ENCODE measurements at regions not wholly inside any gene's neighbourhood (a gene's known extent, or its start where the extent isn't known, plus 50 kb on each side); places are given as distances from the start of the nearest gene placed in this dataset.

GRCh38 chr13:74557870-74558269, 423.7 kb upstream of the KLF12 start:
- WGBS (ENCODE audit: insufficient coverage, low coverage, missing lambda C conversion rate) = 0% methylated on average over 1 of the region's 1 CpG
- Histone ChIP-seq H3K4me2 (ENCODE audit: insufficient read depth, low read length) (no peak overlapping the region), H3K9me1 (ENCODE audit: control insufficient read depth, insufficient read depth, low read length) (no peaks in the 10 kb centered on the region), H2AFZ (ENCODE audit: low read depth, low read length) (no peak overlapping the region), H3K79me2 (ENCODE audit: control insufficient read depth, insufficient read depth, low read length) (no peaks in the 10 kb centered on the region), H3K9ac (ENCODE audit: insufficient read depth in 1 of 2, low read depth in 2 of 2, low read length in 2 of 2) (no peak overlapping the region), H4K20me1 (replicated peaks; ENCODE audit: control insufficient read depth, insufficient read depth, low read length) (no peaks in the 10 kb centered on the region), H3K9me3 (replicated peaks; ENCODE audit: control insufficient read depth, insufficient read depth, low read depth, low read length) (no peaks in the 10 kb centered on the region), H3K4me1 (replicated peaks in 1 of 2; ENCODE audit: control insufficient read depth in 2 of 2, insufficient read depth in 2 of 2, low read length in 2 of 2) (no peaks in the 10 kb centered on the region), H3K36me3 (ENCODE audit: control insufficient read depth, insufficient read depth, low read length) (no peaks in the 10 kb centered on the region), H3K27ac (ENCODE audit: extremely low read depth, low read depth, low read length) (no peak overlapping the region), H3K27me3 (ENCODE audit: control insufficient read depth in 2 of 2, insufficient read depth in 2 of 2, low read length in 2 of 2) (no peaks in the 10 kb centered on the region), H3K4me3 (no peak overlapping the region)
- FAIRE-seq (no peak), ATAC-seq (no peak), DNase-seq (ENCODE audit: extremely low read depth in 1 of 4, low spot score in 3 of 4) (no peak)
- ChIA-PET POLR2A (interaction anchor here (0.7 kb wide), 1 partner anchor 85 kb away, joined by 3 read pairs; no protein-coding TSS in a partner anchor), CTCF (ENCODE audit: low intra/inter-chr PET ratio) (no interaction called here)
- no TSS peak for BruUV-seq (replicated peaks)
- in situ Hi-C loops (cut with MboI) = no loop called here
- intact Hi-C loops (cut with micrococcal nuclease) = no loop called here
- TF ChIP-seq ZNF212 (CRISPR knock-in tag; IDR thresholded peaks at IDR 0.05) = no peak
- TF ChIP-seq GABPB2 (CRISPR knock-in tag; conservative IDR thresholded peaks at IDR 0.05) = no peak
- TF ChIP-seq CTBP1 (IDR thresholded peaks at IDR 0.05; ENCODE audit: borderline replicate concordance) = no peak
- TF ChIP-seq CLOCK (CRISPR knock-in tag; IDR thresholded peaks at IDR 0.05; ENCODE audit: borderline replicate concordance) = no peak
- TF ChIP-seq MAX (CRISPR knock-in tag; IDR thresholded peaks at IDR 0.05) = no peak
- TF ChIP-seq ETV1 (tag; conservative IDR thresholded peaks at IDR 0.05; ENCODE audit: low read depth) = no peak
- TF ChIP-seq ESRRB (CRISPR knock-in tag; IDR thresholded peaks at IDR 0.05; ENCODE audit: borderline replicate concordance) = no peak

All from K562 (cell line).